SK-N-SH treated with all-trans-retinoic acid at 6 μM for 48 hours (cell line): ENCODE measurements at regions not wholly inside any gene's neighbourhood (a gene's known extent, or its start where the extent isn't known, plus 50 kb on each side); places are given as distances from the start of the nearest gene placed in this dataset.

ENCODE experiments used
- ATAC-seq: fragments of 200-7000 bp; cut with Tn5 transposase; 3 replicates; pipeline ENCODE4 v1.9.1; 2020; ENCODE audit warnings: mild to moderate bottlenecking, moderate library complexity
- BACH2 ChIP-seq: fragments of 250-450 bp; sonication (Bioruptor Pico); IDR thresholded peaks from 2 replicates; pipeline ENCODE4 v1.9.0; 2021; ENCODE audit warnings: mild to moderate bottlenecking, borderline replicate concordance
- CREB5 ChIP-seq: fragments of 250-450 bp; sonication (Bioruptor Pico); IDR thresholded peaks from 2 replicates; pipeline ENCODE4 v1.5.1; 2020; ENCODE audit warnings: low read depth, mild to moderate bottlenecking, moderate library complexity
- CSDC2 ChIP-seq: fragments of 250-450 bp; sonication (Bioruptor Pico); IDR thresholded peaks from 2 replicates; pipeline ENCODE4 v1.5.0; 2020; ENCODE audit warnings: mild to moderate bottlenecking, moderate library complexity
- CSRNP3 ChIP-seq: fragments of 250-450 bp; sonication (Bioruptor Pico); IDR thresholded peaks from 2 replicates; pipeline ENCODE4 v1.5.1; 2021; ENCODE audit warnings: mild to moderate bottlenecking, moderate library complexity
- ESRRG ChIP-seq: fragments of 250-450 bp; sonication (Bioruptor Pico); IDR thresholded peaks from 2 replicates; pipeline ENCODE4 v1.6.1; 2021; ENCODE audit warnings: mild to moderate bottlenecking
- GLIS3 ChIP-seq: fragments of 250-450 bp; sonication (Bioruptor Pico); IDR thresholded peaks from 2 replicates; pipeline ENCODE4 v1.5.0; 2020; ENCODE audit warnings: mild to moderate bottlenecking, moderate library complexity
- ISL1 ChIP-seq: fragments of 250-450 bp; sonication (Bioruptor Pico); IDR thresholded peaks from 2 replicates; pipeline ENCODE4 v2.1.2; 2022; ENCODE audit warnings: mild to moderate bottlenecking, moderate library complexity
- OSR1 ChIP-seq: fragments of 250-450 bp; sonication (Bioruptor Pico); IDR thresholded peaks from 2 replicates; pipeline ENCODE4 v1.8.0; 2022; ENCODE audit warnings: moderate library complexity, mild to moderate bottlenecking, inconsistent platforms
- PATZ1 ChIP-seq: fragments of 250-450 bp; sonication (Bioruptor Pico); IDR thresholded peaks from 2 replicates; pipeline ENCODE4 v1.8.0; 2020; ENCODE audit warnings: mild to moderate bottlenecking, moderate library complexity, borderline replicate concordance
- POU6F1 ChIP-seq: fragments of 250-450 bp; sonication (Bioruptor Pico); IDR thresholded peaks from 2 replicates; pipeline ENCODE4 v1.8.0; 2021; ENCODE audit warnings: low read depth, mild to moderate bottlenecking, moderate library complexity, borderline replicate concordance
- PPARA ChIP-seq: fragments of 250-450 bp; sonication (Bioruptor Pico); IDR thresholded peaks from 2 replicates; pipeline ENCODE4 v1.5.0; 2020; ENCODE audit warnings: mild to moderate bottlenecking, borderline replicate concordance
- RARB ChIP-seq: fragments of 250-450 bp; sonication (Bioruptor Pico); IDR thresholded peaks from 2 replicates; pipeline ENCODE4 v1.8.0; 2021; ENCODE audit warnings: mild to moderate bottlenecking, moderate library complexity
- TCF4 ChIP-seq: fragments of 250-450 bp; sonication (Bioruptor Pico); IDR thresholded peaks from 2 replicates; pipeline ENCODE4 v1.8.0; 2021; ENCODE audit warnings: mild to moderate bottlenecking, moderate library complexity, borderline replicate concordance
- TSHZ2 ChIP-seq: fragments of 250-450 bp; sonication (Bioruptor Pico); IDR thresholded peaks from 2 replicates; pipeline ENCODE4 v1.5.0; 2020; ENCODE audit warnings: mild to moderate bottlenecking, moderate library complexity
- ZC3H10 ChIP-seq: fragments of 250-450 bp; sonication (Bioruptor Pico); IDR thresholded peaks from 2 replicates; pipeline ENCODE4 v1.5.1; 2021; ENCODE audit warnings: mild to moderate bottlenecking, moderate library complexity
- ZFP3 ChIP-seq: fragments of 250-450 bp; sonication (Bioruptor Pico); IDR thresholded peaks from 2 replicates; pipeline ENCODE4 v1.5.0; 2020; ENCODE audit warnings: mild to moderate bottlenecking, moderate library complexity
- ZFP30 ChIP-seq: fragments of 450-650 bp; formaldehyde crosslinking; IDR thresholded peaks from 2 replicates; pipeline ENCODE4 v1.5.0; 2022; ENCODE audit warnings: mild to moderate bottlenecking, moderate library complexity
- ZNF565 ChIP-seq: fragments of 450-650 bp; formaldehyde crosslinking; conservative IDR thresholded peaks from 2 replicates; pipeline ENCODE4 v1.5.0; 2020; ENCODE audit warnings: low read depth, mild to moderate bottlenecking, moderate library complexity
- ZNF8 ChIP-seq: fragments of 450-650 bp; formaldehyde crosslinking; IDR thresholded peaks from 2 replicates; pipeline ENCODE4 v1.5.0; 2020; ENCODE audit warnings: mild to moderate bottlenecking, moderate library complexity

- ATAC-seq, result no peak
- TF ChIP-seq TCF4 (CRISPR knock-in tag) (no peak), ESRRG (CRISPR knock-in tag) (no peak), CSDC2 (CRISPR knock-in tag) (no peak), POU6F1 (CRISPR knock-in tag) (no peak), ZFP3 (CRISPR knock-in tag) (no peak), GLIS3 (CRISPR knock-in tag) (no peak)
Measured at GRCh38 chr2:129314120-129314519, 665.3 kb upstream of the RAB6C start.

- TF ChIP-seq ESRRG (CRISPR knock-in tag) (no peak), RARB (no peak), CREB5 (no peak), ZFP3 (CRISPR knock-in tag) (no peak), TCF4 (CRISPR knock-in tag) (no peak), OSR1 (CRISPR knock-in tag) (no peak), ZC3H10 (CRISPR knock-in tag) (no peak), TSHZ2 (CRISPR knock-in tag) (no peak), ZFP30 (CRISPR knock-in tag) (no peak), CSRNP3 (CRISPR knock-in tag) (no peak), PATZ1 (CRISPR knock-in tag) (no peak), ZNF8 (CRISPR knock-in tag) (no peak), ZNF565 (CRISPR knock-in tag) (no peak), PPARA (CRISPR knock-in tag) (no peak), ISL1 (CRISPR knock-in tag) (no peak), POU6F1 (CRISPR knock-in tag) (no peak), GLIS3 (CRISPR knock-in tag) (no peak)
- TF ChIP-seq, all 23 proteins: peak for 0
- ATAC-seq, result no peak
Measured at GRCh38 chr2:129318581-129319421, 660.7 kb upstream of the RAB6C start.

- TF ChIP-seq CSRNP3 (CRISPR knock-in tag) (no peak), ZNF8 (CRISPR knock-in tag) (no peak), BACH2 (CRISPR knock-in tag) (no peak)
- TF ChIP-seq, all 23 proteins: peak for 0
- ATAC-seq, result no peak
Measured at GRCh38 chr2:129319422-129319717, 660.1 kb upstream of the RAB6C start.
